HCT116 (cell line): ENCODE measurements at regions not wholly inside any gene's neighbourhood (a gene's known extent, or its start where the extent isn't known, plus 50 kb on each side); places are given as distances from the start of the nearest gene placed in this dataset.

ENCODE experiments used
- ATAC-seq: fragments of 200-7000 bp; cut with Tn5 transposase; 2 replicates; pipeline ENCODE4 v1.9.1; 2020; ENCODE audit warnings: mild to moderate bottlenecking, moderate library complexity
- BruUV-seq: library from RNA; stranded (reverse); fragments of 400-500 nt; replicated peaks from 2 replicates; lab custom pipeline; 2021; lab: Mats Ljungman, UMichigan
- CTCF ChIA-PET: fragments of 300-600 bp; sonication (Branson Sonifier 250); formaldehyde crosslinking; loops from one replicate; lab custom pipeline; 2021; ENCODE audit warnings: antibody characterized with exemption; lab: Charles Lee
- POLR2A ChIA-PET: fragments of 300-600, 350-600 bp; sonication (Branson Sonifier 250); formaldehyde crosslinking; loops from one replicate; lab custom pipeline; 2021; ENCODE audit warnings: antibody characterized with exemption; lab: Charles Lee
- RAD21 ChIA-PET, 2 experiments: fragments of 300-600 bp; sonication (Branson Sonifier 250); formaldehyde crosslinking; loops; one replicate each; lab custom pipeline; 2023; ENCODE audit warnings: low total read pairs in 2 of 2; ENCODE audit not compliant: uncharacterized antibody in 2 of 2, unreplicated experiment in 2 of 2, low non-redundant PET in 1 of 2; lab: Charles Lee
- DNase-seq: peaks from one replicate; pipeline ENCODE4 v3.0.0-alpha.2; 2010; ENCODE audit warnings: low read depth, low spot score
- H2AFZ ChIP-seq: fragments of 200-600 bp; shearing (Covaris generic), sonication (generic); 2 replicates; pipeline ENCODE4 v1.6.1; 2017; ENCODE audit warnings: low read depth, mixed run types, mixed read lengths, antibody characterized with exemption, low read length; ENCODE audit not compliant: poor library complexity, severe bottlenecking
- H3K27ac ChIP-seq: 2 replicates; pipeline ENCODE4 v1.5.1; 2012; ENCODE audit warnings: low read depth, low read length
- H3K27me3 ChIP-seq: fragments of 200-600 bp; sonication (generic); 2 replicates; pipeline ENCODE4 v1.6.1; 2016; ENCODE audit warnings: mixed run types, low read length, mixed read lengths; ENCODE audit not compliant: insufficient read depth
- H3K36me3 ChIP-seq, 2 experiments: fragments of 200-500 bp in 1 of 2; fragments of 200-600 bp in 1 of 2; sonication (Bioruptor generic) in 1 of 2; sonication (generic) in 1 of 2; 2 replicates each; pipeline versions ENCODE4 v1.5.1 to v1.6.1; 2014 to 2016; ENCODE audit warnings: low read length in 2 of 2, inconsistent platforms in 1 of 2, mixed read lengths in 1 of 2, mixed run types in 1 of 2; ENCODE audit not compliant: insufficient read depth in 2 of 2, control insufficient read depth in 1 of 2
- H3K4me1 ChIP-seq, 2 experiments: fragments of 200-600 bp in 1 of 2; sonication (generic) in 1 of 2; 2 replicates each; pipeline versions ENCODE4 v1.5.1 to v1.6.1; 2012 to 2017; ENCODE audit warnings: low read length in 2 of 2, inconsistent platforms in 1 of 2, mild to moderate bottlenecking in 1 of 2, mixed read lengths in 1 of 2, mixed run types in 1 of 2, moderate library complexity in 1 of 2; ENCODE audit not compliant: insufficient read depth in 2 of 2, control insufficient read depth in 1 of 2
- H3K4me2 ChIP-seq: fragments of 200-600 bp; sonication (generic); 2 replicates; pipeline ENCODE4 v1.6.1; 2017; ENCODE audit warnings: mixed run types, low read length, mixed read lengths
- H3K4me3 ChIP-seq, 2 experiments: fragments of 200-600 bp in 1 of 2; sonication (generic) in 1 of 2; replicated peaks in 1 of 2; 2 replicates each; pipeline ENCODE4 v1.5.1; 2011 to 2016; ENCODE audit warnings: low read length in 2 of 2, control low read depth in 1 of 2, low read depth in 1 of 2, mild to moderate bottlenecking in 1 of 2, mixed read lengths in 1 of 2, mixed run types in 1 of 2
- H3K79me2 ChIP-seq: fragments of 200-600 bp; sonication (generic); 2 replicates; pipeline ENCODE4 v1.6.1; 2017; ENCODE audit warnings: mild to moderate bottlenecking, mixed run types, low read length, moderate library complexity, mixed read lengths; ENCODE audit not compliant: insufficient read depth
- H3K9ac ChIP-seq: fragments of 200-600 bp; sonication (generic); 2 replicates; pipeline ENCODE4 v1.6.1; 2016; ENCODE audit warnings: low read length, mixed read lengths
- H3K9me2 ChIP-seq: fragments of 200-600 bp; sonication (generic), shearing (Covaris generic); 2 replicates; pipeline ENCODE4 v1.6.1; 2017; ENCODE audit warnings: mixed run types, mild to moderate bottlenecking, moderate library complexity; ENCODE audit not compliant: insufficient read depth
- H3K9me3 ChIP-seq, 2 experiments: fragments of 200-500 bp in 1 of 2; fragments of 200-600 bp in 1 of 2; sonication (Bioruptor generic) in 1 of 2; sonication (generic) in 1 of 2; 2 replicates each; pipeline ENCODE4 v1.6.1; 2014 to 2017; ENCODE audit warnings: low read length in 2 of 2, mixed read lengths in 2 of 2, inconsistent platforms in 1 of 2, low read depth in 1 of 2, mild to moderate bottlenecking in 1 of 2, mixed run types in 1 of 2, moderate library complexity in 1 of 2; ENCODE audit not compliant: control insufficient read depth in 1 of 2, insufficient read depth in 1 of 2
- H4K20me1 ChIP-seq: fragments of 200-600 bp; sonication (generic), shearing (Covaris generic); 2 replicates; pipeline ENCODE4 v1.6.1; 2017; ENCODE audit warnings: mixed run types, mild to moderate bottlenecking, moderate library complexity; ENCODE audit not compliant: insufficient read depth
- ATF3 ChIP-seq: IDR thresholded peaks from 2 replicates; pipeline ENCODE4 v1.6.1; 2012
- CTCF ChIP-seq, 3 experiments: fragments of 200-600 bp in 1 of 3; sonication (generic) in 1 of 3; IDR thresholded peaks in 2 of 3; conservative IDR thresholded peaks in 1 of 3; 2 replicates each; pipeline ENCODE4 v1.5.1; 2012 to 2017; ENCODE audit warnings: low read depth in 2 of 3, low read length in 2 of 3, antibody characterized with exemption in 1 of 3, borderline replicate concordance in 1 of 3, control low read depth in 1 of 3, mild to moderate bottlenecking in 1 of 3, mixed read lengths in 1 of 3, mixed run types in 1 of 3, moderate library complexity in 1 of 3; ENCODE audit not compliant: insufficient read depth in 1 of 3
- POLR2A ChIP-seq: IDR thresholded peaks from 2 replicates; pipeline ENCODE4 v1.7.0; 2011; ENCODE audit warnings: borderline replicate concordance; ENCODE audit not compliant: insufficient read depth, insufficient read length; ENCODE audit errors: extremely low read depth
- YY1 ChIP-seq: IDR thresholded peaks from 2 replicates; pipeline ENCODE4 v1.6.1; 2011; ENCODE audit warnings: low read length, low read depth, moderate library complexity, mild to moderate bottlenecking; ENCODE audit not compliant: insufficient replicate concordance; ENCODE audit errors: extremely low read depth
- ZNF274 ChIP-seq: fragments of 200-500 bp; sonication (Bioruptor generic); IDR thresholded peaks from 2 replicates; pipeline ENCODE4 v1.6.1; 2014; ENCODE audit warnings: mild to moderate bottlenecking, low read depth, low read length, inconsistent platforms
- intact Hi-C: fragments of 100-400 bp; cut with micrococcal nuclease; formaldehyde crosslinking; loops from 2 replicates; pipeline ENCODE4 v1.10.0; 2022
- TF ChIP-seq, protein P1 (sequence below): IDR thresholded peaks from 2 replicates; pipeline ENCODE4 v1.6.1; 2012
- TF ChIP-seq, protein P2 (sequence below): IDR thresholded peaks from 2 replicates; pipeline ENCODE4 v1.6.1; 2012; ENCODE audit warnings: low read depth
- TF ChIP-seq, protein P3 (sequence below): IDR thresholded peaks from 2 replicates; pipeline ENCODE4 v1.6.1; 2011; ENCODE audit warnings: mild to moderate bottlenecking, low read length, moderate library complexity; ENCODE audit not compliant: insufficient replicate concordance; ENCODE audit errors: extremely low read depth

DNA sequence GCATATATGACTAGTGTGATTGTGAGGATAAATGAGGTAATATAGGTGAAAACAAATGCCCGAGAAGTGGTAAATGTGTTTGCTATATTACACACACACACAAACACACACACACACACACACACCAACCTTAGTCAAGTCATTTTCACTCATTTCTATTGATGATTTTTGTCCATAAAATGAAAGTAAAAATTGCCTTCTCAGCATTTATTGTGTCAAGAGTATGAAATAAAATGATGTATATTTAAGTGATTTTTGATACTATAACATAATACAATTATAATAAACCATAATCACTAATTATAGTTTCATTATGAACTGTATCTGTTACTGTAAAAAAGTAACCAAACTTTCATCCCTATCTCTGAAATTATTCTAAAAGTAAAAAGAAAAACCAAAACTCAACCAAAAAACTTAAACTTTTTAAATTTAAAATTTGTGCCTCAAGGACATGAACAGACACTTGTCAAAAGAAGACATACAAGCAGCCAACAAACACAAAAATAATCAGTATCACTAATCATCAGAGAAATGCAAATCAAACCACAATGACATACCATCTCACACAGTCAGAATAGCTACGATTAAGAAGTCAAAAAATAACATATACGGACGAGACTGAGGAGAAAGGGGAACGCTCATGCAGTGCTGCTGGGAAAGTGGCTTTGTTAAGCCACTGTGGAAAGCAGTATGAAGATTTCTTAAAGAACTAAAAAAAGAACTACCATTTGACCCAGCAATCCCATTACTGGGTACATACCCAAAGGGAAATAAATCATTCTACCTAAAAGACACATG is 601.0 kb downstream of the TMA16 start:
- Histone ChIP-seq H3K36me3 (no peaks in the 10 kb centered on the region), H3K9me2 (peaks cover 7% of the 10 kb centered on the region; the same call in 1 of the 2 replicates), H3K9me3 (no peaks in the 10 kb centered on the region), H3K4me3 (no peak overlapping the region), H4K20me1 (no peaks in the 10 kb centered on the region), H3K27me3 (no peaks in the 10 kb centered on the region), H2AFZ (no peak overlapping the region), H3K27ac (no peak overlapping the region), H3K4me1 (no peaks in the 10 kb centered on the region), H3K9ac (no peak overlapping the region), H3K4me2 (no peak overlapping the region), H3K79me2 (no peaks in the 10 kb centered on the region)
- intact Hi-C loops: no loop called here
- ChIA-PET RAD21 (no interaction called here), POLR2A (no interaction called here), CTCF (no interaction called here)
- ATAC-seq (no peak), DNase-seq (no peak)
- TF ChIP-seq YY1 (no peak), ZNF274 (no peak), ATF3 (no peak), POLR2A (no peak), CTCF (IDR thresholded peaks at IDR 0.05 in 2 of 3, conservative IDR thresholded peaks at IDR 0.05 in 1 of 3; ENCODE audit: borderline replicate concordance in 1 of 3, insufficient read depth in 1 of 3, low read depth in 2 of 3, low read length in 2 of 3) (no peak)
- TF ChIP-seq, protein P1, sequence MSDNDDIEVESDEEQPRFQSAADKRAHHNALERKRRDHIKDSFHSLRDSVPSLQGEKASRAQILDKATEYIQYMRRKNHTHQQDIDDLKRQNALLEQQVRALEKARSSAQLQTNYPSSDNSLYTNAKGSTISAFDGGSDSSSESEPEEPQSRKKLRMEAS: no peak
- TF ChIP-seq, protein P2, sequence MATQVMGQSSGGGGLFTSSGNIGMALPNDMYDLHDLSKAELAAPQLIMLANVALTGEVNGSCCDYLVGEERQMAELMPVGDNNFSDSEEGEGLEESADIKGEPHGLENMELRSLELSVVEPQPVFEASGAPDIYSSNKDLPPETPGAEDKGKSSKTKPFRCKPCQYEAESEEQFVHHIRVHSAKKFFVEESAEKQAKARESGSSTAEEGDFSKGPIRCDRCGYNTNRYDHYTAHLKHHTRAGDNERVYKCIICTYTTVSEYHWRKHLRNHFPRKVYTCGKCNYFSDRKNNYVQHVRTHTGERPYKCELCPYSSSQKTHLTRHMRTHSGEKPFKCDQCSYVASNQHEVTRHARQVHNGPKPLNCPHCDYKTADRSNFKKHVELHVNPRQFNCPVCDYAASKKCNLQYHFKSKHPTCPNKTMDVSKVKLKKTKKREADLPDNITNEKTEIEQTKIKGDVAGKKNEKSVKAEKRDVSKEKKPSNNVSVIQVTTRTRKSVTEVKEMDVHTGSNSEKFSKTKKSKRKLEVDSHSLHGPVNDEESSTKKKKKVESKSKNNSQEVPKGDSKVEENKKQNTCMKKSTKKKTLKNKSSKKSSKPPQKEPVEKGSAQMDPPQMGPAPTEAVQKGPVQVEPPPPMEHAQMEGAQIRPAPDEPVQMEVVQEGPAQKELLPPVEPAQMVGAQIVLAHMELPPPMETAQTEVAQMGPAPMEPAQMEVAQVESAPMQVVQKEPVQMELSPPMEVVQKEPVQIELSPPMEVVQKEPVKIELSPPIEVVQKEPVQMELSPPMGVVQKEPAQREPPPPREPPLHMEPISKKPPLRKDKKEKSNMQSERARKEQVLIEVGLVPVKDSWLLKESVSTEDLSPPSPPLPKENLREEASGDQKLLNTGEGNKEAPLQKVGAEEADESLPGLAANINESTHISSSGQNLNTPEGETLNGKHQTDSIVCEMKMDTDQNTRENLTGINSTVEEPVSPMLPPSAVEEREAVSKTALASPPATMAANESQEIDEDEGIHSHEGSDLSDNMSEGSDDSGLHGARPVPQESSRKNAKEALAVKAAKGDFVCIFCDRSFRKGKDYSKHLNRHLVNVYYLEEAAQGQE: no peak
- TF ChIP-seq, protein P3, sequence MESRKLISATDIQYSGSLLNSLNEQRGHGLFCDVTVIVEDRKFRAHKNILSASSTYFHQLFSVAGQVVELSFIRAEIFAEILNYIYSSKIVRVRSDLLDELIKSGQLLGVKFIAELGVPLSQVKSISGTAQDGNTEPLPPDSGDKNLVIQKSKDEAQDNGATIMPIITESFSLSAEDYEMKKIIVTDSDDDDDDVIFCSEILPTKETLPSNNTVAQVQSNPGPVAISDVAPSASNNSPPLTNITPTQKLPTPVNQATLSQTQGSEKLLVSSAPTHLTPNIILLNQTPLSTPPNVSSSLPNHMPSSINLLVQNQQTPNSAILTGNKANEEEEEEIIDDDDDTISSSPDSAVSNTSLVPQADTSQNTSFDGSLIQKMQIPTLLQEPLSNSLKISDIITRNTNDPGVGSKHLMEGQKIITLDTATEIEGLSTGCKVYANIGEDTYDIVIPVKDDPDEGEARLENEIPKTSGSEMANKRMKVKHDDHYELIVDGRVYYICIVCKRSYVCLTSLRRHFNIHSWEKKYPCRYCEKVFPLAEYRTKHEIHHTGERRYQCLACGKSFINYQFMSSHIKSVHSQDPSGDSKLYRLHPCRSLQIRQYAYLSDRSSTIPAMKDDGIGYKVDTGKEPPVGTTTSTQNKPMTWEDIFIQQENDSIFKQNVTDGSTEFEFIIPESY: no peak
- BruUV-seq: no TSS peak
